Coronary artery (tissue), 2 donors: ENCODE measurements at regions not wholly inside any gene's neighbourhood (a gene's known extent, or its start where the extent isn't known, plus 50 kb on each side); places are given as distances from the start of the nearest gene placed in this dataset.

Experiments
- DNase-seq: peaks from one replicate; pipeline ENCODE4 v3.0.0-alpha.2; 2017; ENCODE audit warnings: low spot score
- H3K27ac ChIP-seq, 2 donors: fragments of 200-600 bp; sonication (generic); one replicate each; pipeline ENCODE4 v1.5.1; 2016 to 2019
- H3K4me3 ChIP-seq: fragments of 200-600 bp; sonication (generic); 2 replicates; pipeline ENCODE4 v1.5.1; 2016; ENCODE audit warnings: mild to moderate bottlenecking, moderate library complexity
- CTCF ChIP-seq: fragments of 200-600 bp; sonication (generic); IDR thresholded peaks from one replicate; pipeline ENCODE4 v1.5.1; 2019; ENCODE audit warnings: antibody characterized with exemption

- no peak for TF ChIP-seq CTCF
- no peak overlapping the region for H3K27ac ChIP-seq
- no peak overlapping the region for H3K4me3 ChIP-seq
- DNase-seq, result no peak
Measured at GRCh38 chr5:20608567-20608966, 620.6 kb upstream of the CDH18 start.

GRCh38 chr5:20605732-20606525 lies 617.9 kb upstream of the CDH18 start:
- H3K27ac ChIP-seq, result no peak overlapping the region
- DNase-seq, result no peak
- H3K4me3 ChIP-seq, result no peak overlapping the region

GRCh38 chr5:20604992-20605391 lies 617.0 kb upstream of the CDH18 start:
- TF ChIP-seq CTCF, result no peak
- DNase-seq, result no peak
- no peak overlapping the region for H3K4me3 ChIP-seq
- no peak overlapping the region for H3K27ac ChIP-seq

More at GRCh38 chr5:20605732-20606525, 617.9 kb upstream of the CDH18 start:
- no peak for TF ChIP-seq CTCF

- DNase-seq, result no peak
- Histone ChIP-seq H3K4me3 (no peak overlapping the region), H3K27ac (no peak overlapping the region)
- TF ChIP-seq CTCF, result no peak
Measured at GRCh38 chr5:20601678-20602100, 613.7 kb upstream of the CDH18 start.

GRCh38 chr5:20590356-20590755 lies 602.4 kb upstream of the CDH18 start:
- no peak for DNase-seq
- no peak for TF ChIP-seq CTCF
- H3K27ac ChIP-seq, result no peak overlapping the region
- H3K4me3 ChIP-seq, result no peak overlapping the region

- no peak for DNase-seq
- no peak for TF ChIP-seq CTCF
- H3K27ac ChIP-seq, result no peak overlapping the region
- H3K4me3 ChIP-seq, result no peak overlapping the region
Measured at GRCh38 chr5:20575571-20575970, 587.6 kb upstream of the CDH18 start.

GRCh38 chr5:20574576-20574975 lies 586.6 kb upstream of the CDH18 start:
- Histone ChIP-seq H3K4me3 (no peak overlapping the region), H3K27ac (no peak overlapping the region)
- no peak for DNase-seq
- TF ChIP-seq CTCF, result no peak
